Neuron (in vitro differentiated cells): ENCODE measurements at regions not wholly inside any gene's neighbourhood (a gene's known extent, or its start where the extent isn't known, plus 50 kb on each side); places are given as distances from the start of the nearest gene placed in this dataset.

Experiments used
- H2AFZ ChIP-seq: one replicate; pipeline ENCODE4 v1.6.1; 2013; ENCODE audit warnings: low read depth, mild to moderate bottlenecking, inconsistent platforms, low read length, moderate library complexity
- H3K27me3 ChIP-seq: one replicate; pipeline ENCODE4 v1.6.1; 2013; ENCODE audit warnings: low read length; ENCODE audit not compliant: insufficient read depth
- H3K36me3 ChIP-seq: one replicate; pipeline ENCODE4 v1.6.1; 2013; ENCODE audit warnings: low read length; ENCODE audit not compliant: insufficient read depth
- H3K4me1 ChIP-seq: one replicate; pipeline ENCODE4 v1.6.1; 2013; ENCODE audit warnings: low read length; ENCODE audit not compliant: insufficient read depth
- H3K4me3 ChIP-seq: 2 replicates; pipeline ENCODE4 v1.5.1; 2013; ENCODE audit warnings: mild to moderate bottlenecking, low read length, moderate library complexity
- H3K9me3 ChIP-seq: one replicate; pipeline ENCODE4 v1.6.1; 2013; ENCODE audit warnings: low read length

DNA sequence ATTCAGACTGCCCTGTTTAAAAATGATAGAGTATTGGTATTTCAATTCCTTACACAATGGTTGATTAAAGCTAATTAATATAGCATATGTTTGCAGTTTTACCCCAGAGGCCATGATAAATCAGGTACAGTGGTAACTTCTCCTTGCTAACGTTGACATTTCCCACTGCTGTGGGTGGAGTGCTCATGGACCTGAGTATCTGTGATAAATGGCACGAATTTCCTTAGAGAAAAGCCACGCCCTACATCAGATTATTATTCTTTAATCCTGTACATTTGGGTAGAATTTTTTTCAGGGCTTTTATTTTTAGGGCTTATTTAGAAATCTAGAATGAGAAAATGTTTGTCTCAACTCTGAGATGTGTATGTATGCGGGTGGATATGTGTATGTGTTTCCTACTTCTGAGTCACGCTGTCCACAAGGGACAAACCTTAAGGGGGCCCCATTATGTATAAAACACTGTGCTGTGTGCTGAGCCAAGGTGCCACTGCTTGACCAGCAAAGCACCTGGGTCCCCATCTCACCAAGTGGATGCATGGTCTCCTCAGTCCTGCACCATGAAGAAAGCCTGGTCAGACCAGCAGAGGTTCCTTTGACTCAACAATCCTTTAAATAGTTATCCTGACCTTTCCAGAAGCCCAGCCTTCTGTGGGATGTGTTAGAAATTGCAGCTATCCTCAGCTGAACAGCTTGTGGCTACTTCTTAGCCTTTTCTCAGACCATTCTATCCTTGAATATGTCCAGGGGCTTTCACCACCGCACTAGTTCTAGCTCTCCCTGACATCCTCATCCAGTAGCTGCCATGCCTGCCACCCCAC, 57.9 kb upstream of the STK38L start:
- H2AFZ ChIP-seq: no peak overlapping the region
- no peaks in the 10 kb centered on the region for H3K27me3 ChIP-seq
- no peak overlapping the region for H3K4me3 ChIP-seq
- no peaks in the 10 kb centered on the region for H3K9me3 ChIP-seq
- no peaks in the 10 kb centered on the region for H3K36me3 ChIP-seq
- no peaks in the 10 kb centered on the region for H3K4me1 ChIP-seq

DNA sequence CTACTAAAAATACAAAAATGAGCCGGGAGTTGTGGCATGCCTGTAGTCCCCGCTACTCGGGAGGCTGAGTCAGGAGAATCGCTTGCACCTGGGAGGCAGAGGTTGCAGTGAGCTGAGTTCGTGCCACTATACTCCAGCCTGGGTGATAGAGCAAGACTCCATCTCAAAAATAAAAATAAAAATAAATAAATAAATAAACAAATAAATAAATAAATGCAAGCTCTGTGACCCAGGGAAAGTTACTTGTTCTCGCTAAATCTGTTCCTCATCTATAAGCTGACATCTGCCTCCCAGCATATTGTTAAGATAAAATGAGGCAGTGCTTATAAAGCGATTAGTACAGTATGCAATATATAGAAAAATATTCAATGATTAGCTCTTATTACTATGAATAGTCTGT, 56.4 kb upstream of the STK38L start:
- Histone ChIP-seq H3K36me3 (no peaks in the 10 kb centered on the region), H3K4me1 (no peaks in the 10 kb centered on the region), H3K4me3 (no peak overlapping the region), H3K27me3 (no peaks in the 10 kb centered on the region), H2AFZ (no peak overlapping the region), H3K9me3 (no peaks in the 10 kb centered on the region)

DNA sequence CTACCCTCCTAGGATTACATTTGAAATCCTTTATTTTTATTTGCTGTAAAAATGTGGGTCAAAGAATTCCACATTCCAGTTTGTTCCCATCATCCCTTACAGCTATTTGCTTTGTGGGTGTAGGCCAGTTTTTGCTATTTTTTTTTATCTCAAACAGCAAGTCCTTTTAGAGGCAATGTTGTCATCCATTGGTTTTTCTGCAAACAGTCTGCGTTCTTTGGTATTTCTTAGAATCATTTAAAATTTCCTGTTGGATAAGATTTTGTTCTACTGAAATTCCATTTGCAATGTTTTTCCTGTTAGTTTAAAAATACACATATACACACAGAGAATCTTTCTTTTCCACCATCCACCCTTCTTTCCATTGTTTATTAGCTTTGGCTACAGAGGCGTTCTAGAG, 53.3 kb upstream of the STK38L start:
- Histone ChIP-seq H3K4me1 (no peaks in the 10 kb centered on the region), H3K4me3 (no peak overlapping the region), H3K9me3 (no peaks in the 10 kb centered on the region), H3K36me3 (no peaks in the 10 kb centered on the region), H2AFZ (no peak overlapping the region), H3K27me3 (no peaks in the 10 kb centered on the region)

DNA sequence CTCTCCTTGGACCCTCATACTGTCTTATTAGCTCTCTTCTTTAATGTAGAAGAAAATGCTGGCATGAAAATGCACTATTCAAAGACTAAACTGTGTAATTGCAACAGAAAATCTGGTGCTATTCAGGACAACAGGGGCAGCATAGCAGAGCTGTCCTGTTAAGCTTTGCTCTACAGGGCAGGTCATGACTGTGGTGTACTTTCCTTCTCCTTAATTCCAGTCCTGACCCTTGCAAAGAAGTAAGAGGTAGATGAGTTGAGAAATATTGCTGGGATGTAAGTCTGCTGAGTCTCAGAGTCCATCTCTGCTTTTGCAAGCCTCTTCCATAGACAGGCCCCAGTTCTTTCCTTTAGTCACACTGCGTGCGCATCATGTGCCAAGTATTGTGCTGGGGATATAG, 52.6 kb upstream of the STK38L start:
- no peaks in the 10 kb centered on the region for H3K4me1 ChIP-seq
- no peak overlapping the region for H3K4me3 ChIP-seq
- H3K27me3 ChIP-seq: no peaks in the 10 kb centered on the region
- no peaks in the 10 kb centered on the region for H3K36me3 ChIP-seq
- H2AFZ ChIP-seq: no peak overlapping the region
- no peaks in the 10 kb centered on the region for H3K9me3 ChIP-seq

DNA sequence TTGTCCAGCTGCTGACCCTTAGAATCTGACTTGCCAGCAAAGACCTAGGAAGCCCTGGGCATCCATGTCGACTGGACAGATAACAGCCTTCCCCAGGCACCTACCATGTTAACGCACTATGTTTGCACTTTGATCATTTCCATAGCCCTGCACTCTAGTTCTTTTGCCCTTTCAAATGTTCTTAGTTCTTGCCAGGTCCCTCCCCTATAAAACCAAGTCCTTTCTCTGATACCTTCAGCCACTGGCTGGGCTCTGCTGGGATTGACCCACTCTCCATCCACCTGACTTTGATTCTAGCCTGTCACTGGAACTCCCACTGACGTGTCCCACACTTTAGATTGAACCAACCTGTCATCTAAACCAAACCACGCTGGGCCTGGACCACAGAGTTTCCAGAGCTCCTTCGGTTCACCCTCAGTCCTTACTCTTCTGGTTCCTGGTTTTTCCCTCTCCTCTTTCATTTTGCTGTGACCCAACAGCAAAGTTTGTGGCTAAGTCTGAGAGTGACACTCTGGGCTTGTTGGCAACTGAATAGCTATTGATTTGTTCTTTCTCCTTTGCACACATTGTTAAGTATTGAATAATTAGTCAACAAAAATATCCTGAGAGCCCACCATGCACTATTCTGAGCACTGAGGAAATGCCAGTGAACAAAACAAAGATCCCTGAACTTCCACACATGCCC, 51.8 kb upstream of the STK38L start:
- no peaks in the 10 kb centered on the region for H3K36me3 ChIP-seq
- no peaks in the 10 kb centered on the region for H3K27me3 ChIP-seq
- no peaks in the 10 kb centered on the region for H3K4me1 ChIP-seq
- H2AFZ ChIP-seq: no peak overlapping the region
- H3K4me3 ChIP-seq: no peak overlapping the region
- no peaks in the 10 kb centered on the region for H3K9me3 ChIP-seq

DNA sequence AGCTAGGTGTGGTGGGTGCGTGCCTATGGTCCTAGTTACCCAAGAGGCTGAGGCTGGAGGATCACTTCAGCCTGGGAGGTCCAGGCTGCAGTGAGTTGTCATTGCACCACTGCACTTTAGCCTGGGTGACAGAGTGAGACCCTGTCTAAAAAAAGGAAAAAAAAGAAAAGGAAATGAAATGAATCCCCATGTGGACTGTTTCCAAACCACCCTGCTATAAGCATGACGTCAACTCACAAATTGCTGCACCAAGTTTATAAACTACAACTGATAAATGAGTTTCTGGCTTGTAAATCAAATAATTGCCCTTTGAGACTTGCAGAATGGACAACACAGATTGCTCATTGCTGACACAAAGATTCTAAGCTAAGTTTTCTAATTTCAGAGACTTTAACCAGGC, 51.0 kb upstream of the STK38L start:
- H3K27me3 ChIP-seq: no peaks in the 10 kb centered on the region
- H3K4me3 ChIP-seq: no peak overlapping the region
- no peaks in the 10 kb centered on the region for H3K4me1 ChIP-seq
- no peaks in the 10 kb centered on the region for H3K36me3 ChIP-seq
- no peak overlapping the region for H2AFZ ChIP-seq
- no peaks in the 10 kb centered on the region for H3K9me3 ChIP-seq

DNA sequence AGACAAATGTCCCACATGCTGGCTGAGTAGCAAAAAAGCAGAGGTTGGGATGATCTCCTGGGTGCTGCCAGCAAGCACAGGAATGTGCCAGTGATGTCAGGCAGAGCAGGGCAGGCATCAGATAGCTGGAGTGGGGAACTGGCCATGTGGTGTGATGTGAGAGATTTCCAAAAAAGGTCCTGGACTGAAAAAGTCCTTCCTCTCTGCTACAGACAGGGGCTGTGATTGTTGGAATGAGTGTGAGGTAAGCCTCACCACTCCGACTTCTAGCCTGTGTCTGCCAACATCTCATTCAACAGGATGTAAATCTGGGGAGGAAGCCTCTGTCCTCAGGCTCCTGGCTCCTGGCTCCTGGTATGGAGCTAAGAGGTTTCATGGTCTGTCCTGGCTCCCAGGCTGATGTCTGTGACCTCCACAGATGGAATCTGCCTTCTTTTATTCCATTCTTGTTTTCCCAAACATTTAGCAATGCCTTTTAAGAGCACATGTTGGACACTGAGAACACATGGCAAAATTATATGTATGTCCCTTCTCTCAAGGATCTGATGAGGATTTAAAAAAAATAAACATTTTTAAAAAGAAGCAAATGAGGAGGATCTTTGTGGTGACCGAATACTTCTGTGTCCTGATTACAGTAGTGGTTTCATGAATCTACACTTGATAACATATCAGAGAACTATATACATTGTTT, 50.1 kb upstream of the STK38L start:
- Histone ChIP-seq H3K4me3 (no peak overlapping the region), H2AFZ (no peak overlapping the region), H3K36me3 (no peaks in the 10 kb centered on the region), H3K9me3 (no peaks in the 10 kb centered on the region), H3K4me1 (no peaks in the 10 kb centered on the region), H3K27me3 (no peaks in the 10 kb centered on the region)
